CD4-positive, alpha-beta T cell treated with Interleukin-21 for 1 hour (primary cell): ENCODE measurements at regions not wholly inside any gene's neighbourhood (a gene's known extent, or its start where the extent isn't known, plus 50 kb on each side); places are given as distances from the start of the nearest gene placed in this dataset.
"Not testable (repeated sequence)": the region's sequence is repeated elsewhere in the genome, so short reads cannot be mapped to it uniquely, and the experiment has no call there.

Experiments used
- DNase-seq: peaks from one replicate; pipeline ENCODE4 v3.0.0-alpha.2; 2020

GRCh38 chr6:165001502-165002157 lies 307.8 kb downstream of the C6orf118 start:
- no peak for DNase-seq

GRCh38 chr6:164998297-164998696 lies 311.1 kb downstream of the C6orf118 start:
- no peak for DNase-seq

- no peak for DNase-seq
Measured at GRCh38 chr6:164996838-164997237, 312.6 kb downstream of the C6orf118 start.

GRCh38 chr6:164991573-164991972 lies 317.8 kb downstream of the C6orf118 start:
- DNase-seq: no peak

GRCh38 chr6:164990901-164991300 lies 318.5 kb downstream of the C6orf118 start:
- DNase-seq: no peak

GRCh38 chr6:164982389-164982788 lies 327.0 kb downstream of the C6orf118 start:
- no peak for DNase-seq

GRCh38 chr6:164967102-164967501 lies 342.3 kb downstream of the C6orf118 start:
- no peak for DNase-seq

GRCh38 chr6:164962805-164963204 lies 346.6 kb downstream of the C6orf118 start:
- no peak for DNase-seq

GRCh38 chr6:164947164-164947563 lies 362.2 kb downstream of the C6orf118 start:
- DNase-seq: no peak

GRCh38 chr6:164942271-164942670 lies 367.1 kb downstream of the C6orf118 start:
- DNase-seq: no peak

- DNase-seq: not testable (repeated sequence)
Measured at GRCh38 chr6:164933238-164933794, 376.1 kb downstream of the C6orf118 start.

GRCh38 chr6:164929408-164929977 lies 379.9 kb downstream of the C6orf118 start:
- DNase-seq: no peak

- no peak for DNase-seq
Measured at GRCh38 chr6:164928728-164929407, 380.5 kb downstream of the C6orf118 start.

GRCh38 chr6:164928057-164928727 lies 381.2 kb downstream of the C6orf118 start:
- no peak for DNase-seq

- peak; percentile 41 for DNase-seq
Measured at GRCh38 chr6:164927288-164928056, 381.9 kb downstream of the C6orf118 start.

GRCh38 chr6:164926686-164927085 lies 382.7 kb downstream of the C6orf118 start:
- no peak for DNase-seq

- DNase-seq: no peak
Measured at GRCh38 chr6:164925681-164926530, 383.5 kb downstream of the C6orf118 start.

GRCh38 chr6:164924674-164925073 lies 384.7 kb downstream of the C6orf118 start:
- DNase-seq: no peak

GRCh38 chr6:164917211-164917610 lies 392.2 kb downstream of the C6orf118 start:
- DNase-seq: no peak

GRCh38 chr6:164916087-164916486 lies 393.3 kb downstream of the C6orf118 start:
- no peak for DNase-seq

- DNase-seq: no peak
Measured at GRCh38 chr6:164911873-164912580, 397.4 kb downstream of the C6orf118 start.
